Heart left ventricle (tissue), 13 donors: ENCODE measurements at regions not wholly inside any gene's neighbourhood (a gene's known extent, or its start where the extent isn't known, plus 50 kb on each side); places are given as distances from the start of the nearest gene placed in this dataset.

Experiments
- POLR2A ChIP-seq, 2 donors: fragments of 450-650 bp; IDR thresholded peaks; one replicate each; pipeline ENCODE4 v1.6.1; 2017; ENCODE audit warnings: antibody characterized with exemption in 2 of 2, mild to moderate bottlenecking in 2 of 2, moderate library complexity in 2 of 2
- TF ChIP-seq, protein P1 (sequence below), 12 donors: fragments of 200-600 bp; sonication (generic) in 4 of 12; IDR thresholded peaks; one replicate each; pipeline versions ENCODE4 v1.5.0 to v1.8.0; 2018 to 2022; ENCODE audit warnings: antibody characterized with exemption in 12 of 12, mild to moderate bottlenecking in 5 of 12
- donor health status: ischemic (EF 13 %, LVEDD 7.1; RV severe dilation, severe dysfunction).
- donor health status: DM: no; HTN: yes; CAD: no.
- donor health status: DM: no; HTN: no; CAD: no.
- donor health status: ischemic (EF 25% LVEDD 6.9; RV normal size, moderate dysfunction).
- donor health status: ischemic (EF 25% LVEDD 5.7; RV mildly dilated, moderate dysfunction).
- donor health status: ischemic (EF 35%, LVEDD 5.7; RV mildly dilated, moderate dysfunction).
- donor health status: nonischemic (EF 11% LVEDD 7.7; RV severe dilation, severe dysfunction).
- donor health status: DM: yes; HTN: yes; CAD: no.
- donor health status: PGD.
- donor health status: ischemic (EF 29% LVEDD 5.4; RV normal size, mild dysfunction).
- donor health status: nonischemic (EF 23%, LVEDD 6.1; RV moderate dilation, normal function).

DNA sequence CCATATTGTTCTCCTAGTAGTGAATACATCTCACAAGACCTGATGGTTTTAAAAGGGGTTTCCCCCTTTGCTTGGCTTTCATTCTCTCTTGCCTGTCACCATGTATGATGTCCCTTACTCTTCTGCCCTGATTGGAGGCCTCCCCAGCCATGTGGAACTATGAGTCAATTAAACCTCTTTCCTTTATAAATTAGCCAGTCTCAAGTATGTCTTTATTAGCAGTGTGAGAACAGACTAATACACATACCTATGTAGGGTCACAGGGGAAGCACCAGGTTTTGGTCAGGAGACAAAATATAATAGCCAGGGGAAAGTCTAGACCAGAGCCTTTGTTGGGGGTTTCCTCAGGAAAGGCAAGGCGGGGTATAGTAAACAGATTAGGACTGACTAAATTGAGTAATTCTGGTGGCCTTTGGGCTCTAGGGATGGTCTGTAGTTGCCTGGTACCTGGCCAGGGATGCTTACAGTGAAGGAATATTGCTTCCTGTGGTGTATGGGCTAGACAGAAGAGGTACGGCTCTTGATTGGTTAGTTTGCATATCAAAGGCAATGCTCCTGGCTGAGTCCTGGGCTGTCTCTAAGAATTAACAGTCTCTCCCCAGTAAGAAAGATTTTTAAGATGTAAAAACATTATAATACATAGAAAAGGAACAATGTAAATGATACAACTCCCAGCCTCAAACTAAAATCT lies 254.5 kb downstream of the ELAVL2 start:
- TF ChIP-seq, protein P1, sequence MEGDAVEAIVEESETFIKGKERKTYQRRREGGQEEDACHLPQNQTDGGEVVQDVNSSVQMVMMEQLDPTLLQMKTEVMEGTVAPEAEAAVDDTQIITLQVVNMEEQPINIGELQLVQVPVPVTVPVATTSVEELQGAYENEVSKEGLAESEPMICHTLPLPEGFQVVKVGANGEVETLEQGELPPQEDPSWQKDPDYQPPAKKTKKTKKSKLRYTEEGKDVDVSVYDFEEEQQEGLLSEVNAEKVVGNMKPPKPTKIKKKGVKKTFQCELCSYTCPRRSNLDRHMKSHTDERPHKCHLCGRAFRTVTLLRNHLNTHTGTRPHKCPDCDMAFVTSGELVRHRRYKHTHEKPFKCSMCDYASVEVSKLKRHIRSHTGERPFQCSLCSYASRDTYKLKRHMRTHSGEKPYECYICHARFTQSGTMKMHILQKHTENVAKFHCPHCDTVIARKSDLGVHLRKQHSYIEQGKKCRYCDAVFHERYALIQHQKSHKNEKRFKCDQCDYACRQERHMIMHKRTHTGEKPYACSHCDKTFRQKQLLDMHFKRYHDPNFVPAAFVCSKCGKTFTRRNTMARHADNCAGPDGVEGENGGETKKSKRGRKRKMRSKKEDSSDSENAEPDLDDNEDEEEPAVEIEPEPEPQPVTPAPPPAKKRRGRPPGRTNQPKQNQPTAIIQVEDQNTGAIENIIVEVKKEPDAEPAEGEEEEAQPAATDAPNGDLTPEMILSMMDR (IDR thresholded peaks at IDR 0.05), result no peak
- no peak for TF ChIP-seq POLR2A (IDR thresholded peaks at IDR 0.05)
